Epithelial cell of proximal tubule (primary cell): ENCODE measurements at regions not wholly inside any gene's neighbourhood (a gene's known extent, or its start where the extent isn't known, plus 50 kb on each side); places are given as distances from the start of the nearest gene placed in this dataset.

Experiments used
- DNase-seq: peaks from one replicate; pipeline ENCODE4 v3.0.0-alpha.2; 2011; ENCODE audit warnings: low read depth
- H3K4me3 ChIP-seq: 2 replicates; pipeline ENCODE4 v1.5.1; 2011; ENCODE audit warnings: low read depth, mild to moderate bottlenecking, low read length
- CTCF ChIP-seq: conservative IDR thresholded peaks from 2 replicates; pipeline ENCODE4 v1.5.1; 2012; ENCODE audit warnings: low read depth, mild to moderate bottlenecking, low read length

- H3K4me3 ChIP-seq, result no peak overlapping the region
- no peak for DNase-seq
- no peak for TF ChIP-seq CTCF
Measured at GRCh38 chr5:57906671-57907070, 424.1 kb upstream of the ACTBL2 start.

GRCh38 chr5:57903458-57903857 lies 420.8 kb upstream of the ACTBL2 start:
- no peak for DNase-seq
- no peak overlapping the region for H3K4me3 ChIP-seq
- TF ChIP-seq CTCF, result no peak

GRCh38 chr5:57902095-57902494 lies 419.5 kb upstream of the ACTBL2 start:
- H3K4me3 ChIP-seq, result no peak overlapping the region
- DNase-seq, result no peak
- TF ChIP-seq CTCF, result no peak

- TF ChIP-seq CTCF, result no peak
- H3K4me3 ChIP-seq, result no peak overlapping the region
- DNase-seq, result no peak
Measured at GRCh38 chr5:57900381-57900944, 417.9 kb upstream of the ACTBL2 start.

- TF ChIP-seq CTCF, result no peak
Measured at GRCh38 chr5:57896576-57896975, 414.0 kb upstream of the ACTBL2 start.

GRCh38 chr5:57895766-57896165 lies 413.2 kb upstream of the ACTBL2 start:
- no peak for DNase-seq
- no peak overlapping the region for H3K4me3 ChIP-seq
- TF ChIP-seq CTCF, result no peak

More at GRCh38 chr5:57896576-57896975, 414.0 kb upstream of the ACTBL2 start:
- DNase-seq, result no peak
- H3K4me3 ChIP-seq, result no peak overlapping the region

- TF ChIP-seq CTCF, result no peak
- DNase-seq, result no peak
- no peak overlapping the region for H3K4me3 ChIP-seq
Measured at GRCh38 chr5:57893926-57894325, 411.3 kb upstream of the ACTBL2 start.
